ENCODE measurements at regions not wholly inside any gene's neighbourhood (a gene's known extent, or its start where the extent isn't known, plus 50 kb on each side); places are given as distances from the start of the nearest gene placed in this dataset.
"Not testable (repeated sequence)": the region's sequence is repeated elsewhere in the genome, so short reads cannot be mapped to it uniquely, and the experiment has no call there.

- DNase-seq (ENCODE audit: low spot score): no peak
- TF ChIP-seq, protein P1, sequence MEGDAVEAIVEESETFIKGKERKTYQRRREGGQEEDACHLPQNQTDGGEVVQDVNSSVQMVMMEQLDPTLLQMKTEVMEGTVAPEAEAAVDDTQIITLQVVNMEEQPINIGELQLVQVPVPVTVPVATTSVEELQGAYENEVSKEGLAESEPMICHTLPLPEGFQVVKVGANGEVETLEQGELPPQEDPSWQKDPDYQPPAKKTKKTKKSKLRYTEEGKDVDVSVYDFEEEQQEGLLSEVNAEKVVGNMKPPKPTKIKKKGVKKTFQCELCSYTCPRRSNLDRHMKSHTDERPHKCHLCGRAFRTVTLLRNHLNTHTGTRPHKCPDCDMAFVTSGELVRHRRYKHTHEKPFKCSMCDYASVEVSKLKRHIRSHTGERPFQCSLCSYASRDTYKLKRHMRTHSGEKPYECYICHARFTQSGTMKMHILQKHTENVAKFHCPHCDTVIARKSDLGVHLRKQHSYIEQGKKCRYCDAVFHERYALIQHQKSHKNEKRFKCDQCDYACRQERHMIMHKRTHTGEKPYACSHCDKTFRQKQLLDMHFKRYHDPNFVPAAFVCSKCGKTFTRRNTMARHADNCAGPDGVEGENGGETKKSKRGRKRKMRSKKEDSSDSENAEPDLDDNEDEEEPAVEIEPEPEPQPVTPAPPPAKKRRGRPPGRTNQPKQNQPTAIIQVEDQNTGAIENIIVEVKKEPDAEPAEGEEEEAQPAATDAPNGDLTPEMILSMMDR (IDR thresholded peaks at IDR 0.05; ENCODE audit: extremely low read depth, missing control alignments): no peak
Observed at GRCh38 chr21:16211339-16212303, 481.8 kb downstream of the USP25 start.

GRCh38 chr21:16213518-16213917, 483.7 kb downstream of the USP25 start:
- DNase-seq (ENCODE audit: low spot score): no peak
- TF ChIP-seq, protein P1 (IDR thresholded peaks at IDR 0.05; ENCODE audit: extremely low read depth, missing control alignments): no peak

GRCh38 chr21:16215193-16215592, 485.4 kb downstream of the USP25 start:
- no peak for DNase-seq (ENCODE audit: low spot score)
- TF ChIP-seq, protein P1 (IDR thresholded peaks at IDR 0.05; ENCODE audit: extremely low read depth, missing control alignments): no peak

DNA sequence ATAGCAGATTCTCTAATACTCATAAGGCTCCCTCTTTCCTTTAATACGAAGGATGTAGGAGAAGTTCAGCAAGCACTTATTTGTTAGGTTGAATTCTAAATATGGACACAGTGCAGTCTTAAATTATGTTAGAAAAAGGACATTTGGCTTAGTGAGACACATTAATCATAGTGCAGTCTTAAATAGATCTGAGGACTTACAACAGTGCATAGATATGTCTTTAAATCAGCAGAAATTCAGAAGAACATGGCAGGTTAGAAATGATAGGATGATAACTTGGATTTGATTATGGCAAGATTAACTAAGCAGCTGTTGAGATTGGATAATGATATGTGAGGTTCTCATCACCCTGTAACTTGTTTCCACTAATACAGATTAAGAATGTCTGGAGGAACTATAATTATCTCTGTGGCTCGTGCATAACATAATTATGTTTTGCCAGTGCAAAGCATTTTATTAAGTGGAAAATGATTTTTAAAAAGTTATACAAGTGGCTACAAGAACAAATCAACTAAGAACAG, 485.9 kb downstream of the USP25 start:
- TF ChIP-seq, protein P1 (IDR thresholded peaks at IDR 0.05; ENCODE audit: extremely low read depth, missing control alignments): no peak
- DNase-seq (ENCODE audit: low spot score): no peak

DNA sequence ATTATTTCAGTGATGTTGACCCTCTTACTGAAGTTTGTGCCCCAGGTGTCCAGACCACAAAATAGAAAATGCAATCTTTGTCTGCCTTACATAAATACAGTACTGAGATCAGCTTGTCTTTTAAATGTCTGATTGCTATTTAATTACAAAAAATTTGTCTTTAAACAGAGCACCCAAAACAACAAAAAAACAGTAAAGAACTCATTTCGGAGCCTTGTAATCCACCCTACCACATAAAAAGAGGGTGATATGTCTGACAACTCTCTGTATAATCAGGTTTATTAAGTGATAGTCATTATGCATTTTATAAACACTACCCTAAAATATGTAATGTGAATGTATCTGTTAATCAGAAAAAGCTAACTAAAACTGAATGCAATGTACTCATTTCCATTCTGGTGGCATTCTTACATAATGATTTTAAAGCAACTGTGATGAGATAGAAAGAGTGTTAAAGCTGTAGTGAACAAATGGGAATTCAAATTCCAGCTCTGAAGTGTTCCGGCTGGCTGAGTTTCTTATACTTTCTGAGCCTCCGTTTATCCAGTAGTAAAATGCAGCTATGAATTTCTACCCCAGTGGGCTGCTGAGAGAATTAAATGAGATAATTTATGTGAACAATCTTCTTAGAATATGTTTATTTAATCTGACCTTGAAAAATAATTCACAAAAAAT, 486.6 kb downstream of the USP25 start:
- TF ChIP-seq, protein P1 (IDR thresholded peaks at IDR 0.05; ENCODE audit: extremely low read depth, missing control alignments): no peak
- DNase-seq (ENCODE audit: low spot score): no peak

- TF ChIP-seq, protein P1 (IDR thresholded peaks at IDR 0.05; ENCODE audit: extremely low read depth, missing control alignments): no peak
- no peak for DNase-seq (ENCODE audit: low spot score)
Observed at GRCh38 chr21:16218682-16219343, 489.0 kb downstream of the USP25 start.

GRCh38 chr21:16224756-16225155, 495.0 kb downstream of the USP25 start:
- not testable (repeated sequence) for DNase-seq (ENCODE audit: low spot score)

All from GM20000 (cell line).